H9 (cell line): ENCODE measurements at regions not wholly inside any gene's neighbourhood (a gene's known extent, or its start where the extent isn't known, plus 50 kb on each side); places are given as distances from the start of the nearest gene placed in this dataset.

Experiments used
- DNase-seq: peaks from one replicate; pipeline ENCODE4 v3.0.0-alpha.2; 2017
- H2AFZ ChIP-seq: one replicate; pipeline ENCODE4 v1.6.1; 2013; ENCODE audit warnings: mild to moderate bottlenecking, low read length, control low read depth, moderate library complexity
- H2AK5ac ChIP-seq: 2 replicates; pipeline ENCODE4 v1.6.1; 2013; ENCODE audit warnings: low read length, control low read depth, mixed read lengths; ENCODE audit not compliant: insufficient read length
- H2BK120ac ChIP-seq: one replicate; pipeline ENCODE4 v1.6.1; 2013; ENCODE audit warnings: low read depth, mild to moderate bottlenecking, low read length, control low read depth, inconsistent platforms; ENCODE audit not compliant: poor library complexity, severe bottlenecking
- H2BK12ac ChIP-seq: 2 replicates; pipeline ENCODE4 v1.6.1; 2013; ENCODE audit warnings: low read length, control low read depth, mixed read lengths, low read depth; ENCODE audit not compliant: insufficient read length
- H2BK15ac ChIP-seq: 2 replicates; pipeline ENCODE4 v1.6.1; 2013; ENCODE audit warnings: low read depth, low read length, control low read depth
- H2BK20ac ChIP-seq: one replicate; pipeline ENCODE4 v1.6.1; 2013; ENCODE audit warnings: low read depth, mild to moderate bottlenecking, low read length, control low read depth, inconsistent platforms; ENCODE audit not compliant: poor library complexity, severe bottlenecking
- H2BK5ac ChIP-seq: 2 replicates; pipeline ENCODE4 v1.6.1; 2013; ENCODE audit warnings: low read length, control low read depth, mixed read lengths; ENCODE audit not compliant: insufficient read length
- H3K14ac ChIP-seq: 2 replicates; pipeline ENCODE4 v1.6.1; 2013; ENCODE audit warnings: low read length, control low read depth; ENCODE audit not compliant: insufficient read depth
- H3K18ac ChIP-seq: 2 replicates; pipeline ENCODE4 v1.6.1; 2013; ENCODE audit warnings: low read depth, mild to moderate bottlenecking, mixed read lengths, low read length, control low read depth; ENCODE audit not compliant: insufficient read length
- H3K23ac ChIP-seq: 2 replicates; pipeline ENCODE4 v1.6.1; 2013; ENCODE audit warnings: low read length, control low read depth, mixed read lengths, low read depth; ENCODE audit not compliant: insufficient read length
- H3K23me2 ChIP-seq: 2 replicates; pipeline ENCODE4 v1.6.1; 2013; ENCODE audit warnings: low read depth, mild to moderate bottlenecking, mixed read lengths, low read length, control low read depth; ENCODE audit not compliant: insufficient read length, poor library complexity, severe bottlenecking
- H3K27ac ChIP-seq: 2 replicates; pipeline ENCODE4 v1.5.1; 2013; ENCODE audit warnings: low read length, control low read depth, mixed read lengths, low read depth; ENCODE audit not compliant: insufficient read length
- H3K27me3 ChIP-seq: 2 replicates; pipeline ENCODE4 v1.6.1; 2013; ENCODE audit warnings: low read length, control low read depth, inconsistent platforms; ENCODE audit not compliant: insufficient read depth
- H3K4ac ChIP-seq: 2 replicates; pipeline ENCODE4 v1.6.1; 2013; ENCODE audit warnings: low read depth, mild to moderate bottlenecking, control low read depth, inconsistent platforms, low read length, moderate library complexity
- H3K4me1 ChIP-seq: 2 replicates; pipeline ENCODE4 v1.6.1; 2013; ENCODE audit warnings: low read length, control low read depth, inconsistent platforms; ENCODE audit not compliant: insufficient read depth
- H3K4me2 ChIP-seq: 2 replicates; pipeline ENCODE4 v1.6.1; 2013; ENCODE audit warnings: low read length, control low read depth, mixed read lengths; ENCODE audit not compliant: insufficient read length, insufficient read depth
- H3K56ac ChIP-seq: 2 replicates; pipeline ENCODE4 v1.6.1; 2013; ENCODE audit warnings: low read depth, mild to moderate bottlenecking, mixed read lengths, low read length, control low read depth; ENCODE audit not compliant: insufficient read length
- H3K79me1 ChIP-seq: 2 replicates; pipeline ENCODE4 v1.6.1; 2013; ENCODE audit warnings: low read depth, mild to moderate bottlenecking, moderate library complexity, low read length, control low read depth, inconsistent platforms; ENCODE audit not compliant: insufficient read depth, poor library complexity, severe bottlenecking
- H3K79me2 ChIP-seq: 2 replicates; pipeline ENCODE4 v1.6.1; 2013; ENCODE audit warnings: low read length, control low read depth, inconsistent platforms; ENCODE audit not compliant: insufficient read depth
- H3K9ac ChIP-seq: 2 replicates; pipeline ENCODE4 v1.6.1; 2013; ENCODE audit warnings: low read length, control low read depth, mixed read lengths; ENCODE audit not compliant: insufficient read length; ENCODE audit errors: extremely low read depth
- H3K9me3 ChIP-seq: one replicate; pipeline ENCODE4 v1.6.1; 2013; ENCODE audit warnings: low read depth, low read length, inconsistent platforms; ENCODE audit not compliant: control insufficient read depth
- H3T11ph ChIP-seq: one replicate; pipeline ENCODE4 v1.6.1; 2013; ENCODE audit warnings: mild to moderate bottlenecking, low read length, control low read depth, inconsistent platforms
- H4K20me1 ChIP-seq: one replicate; pipeline ENCODE4 v1.6.1; 2013; ENCODE audit not compliant: control insufficient read depth, insufficient read length, insufficient read depth
- H4K5ac ChIP-seq: 2 replicates; pipeline ENCODE4 v1.6.1; 2013; ENCODE audit warnings: low read depth, mild to moderate bottlenecking, mixed read lengths, low read length, control low read depth; ENCODE audit not compliant: insufficient read length
- H4K8ac ChIP-seq: replicated peaks from 2 replicates; pipeline ENCODE4 v1.6.1; 2013; ENCODE audit warnings: low read length, control low read depth, mixed read lengths, low read depth; ENCODE audit not compliant: insufficient read length
- H4K91ac ChIP-seq: 2 replicates; pipeline ENCODE4 v1.6.1; 2013; ENCODE audit warnings: low read depth, mild to moderate bottlenecking, moderate library complexity, mixed read lengths, low read length, control low read depth; ENCODE audit not compliant: insufficient read length
- H3K27ac Mint-ChIP-seq, 3 experiments: 2 replicates in 2 of 3; 3 replicates in 1 of 3; pipeline ENCODE4 v1.8.0; 2020 to 2021; ENCODE audit warnings: mixed read lengths in 3 of 3, mild to moderate bottlenecking in 1 of 3, moderate library complexity in 1 of 3
- H3K27me3 Mint-ChIP-seq: 2 replicates; pipeline ENCODE4 v1.8.0; 2021; ENCODE audit warnings: low read depth, mild to moderate bottlenecking, moderate library complexity, mixed read lengths
- H3K36me3 Mint-ChIP-seq, 3 experiments: 2 replicates in 2 of 3; 3 replicates in 1 of 3; pipeline ENCODE4 v1.8.0; 2020 to 2021; ENCODE audit warnings: low read depth in 3 of 3, mixed read lengths in 3 of 3; ENCODE audit not compliant: insufficient read depth in 1 of 3
- H3K4me1 Mint-ChIP-seq, 2 experiments: 2 replicates each; pipeline ENCODE4 v1.8.0; 2020; ENCODE audit warnings: mixed read lengths in 2 of 2
- H3K4me3 Mint-ChIP-seq, 2 experiments: 2 replicates in 1 of 2; 3 replicates in 1 of 2; pipeline ENCODE4 v1.8.0; 2020 to 2021; ENCODE audit warnings: mild to moderate bottlenecking in 2 of 2, mixed read lengths in 2 of 2, moderate library complexity in 1 of 2
- H3K9me3 Mint-ChIP-seq, 2 experiments: 2 replicates in 1 of 2; 3 replicates in 1 of 2; pipeline ENCODE4 v1.8.0; 2020; ENCODE audit warnings: mild to moderate bottlenecking in 2 of 2, mixed read lengths in 2 of 2, moderate library complexity in 1 of 2
- CTCF ChIP-seq: fragments of 200-600 bp; sonication (generic); conservative IDR thresholded peaks from 3 replicates; pipeline ENCODE4 v1.8.0; 2021; ENCODE audit warnings: antibody characterized with exemption, mild to moderate bottlenecking
- WGBS: extraction: QIAGEN DNeasy Blood & Tissue Kit; methylation state at CpG from one replicate; pipeline ENCODE4 v1.1.7; 2013; ENCODE audit warnings: missing lambda C conversion rate, low lambda C conversion rate, mixed read lengths; ENCODE audit not compliant: insufficient read length; ENCODE audit errors: extremely low coverage; 5-methylcytosine and 5-hydroxymethylcytosine counted together

GRCh38 chr20:61173267-61173666 lies 78.8 kb upstream of the CDH4 start:
- no peaks in the 10 kb centered on the region for H3K79me2 ChIP-seq
- no peak overlapping the region for H2BK15ac ChIP-seq
- H2AFZ ChIP-seq, result no peak overlapping the region
- H3K4me1 Mint-ChIP-seq, result peaks cover 26 to 27% of the 10 kb centered on the region in 2 experiments
- peaks cover 1% of the 10 kb centered on the region; the same call in 1 of the 2 replicates for H3K27me3 ChIP-seq
- H2BK12ac ChIP-seq, result no peak overlapping the region
- H3T11ph ChIP-seq, result no peak overlapping the region
- no peak overlapping the region for H2BK20ac ChIP-seq
- H3K23me2 ChIP-seq, result no peaks in the 10 kb centered on the region
- H3K56ac ChIP-seq, result no peak overlapping the region
- H3K27ac Mint-ChIP-seq, result no peak overlapping the region
- H4K20me1 ChIP-seq, result no peaks in the 10 kb centered on the region
- H3K4me2 ChIP-seq, result no peak overlapping the region
- peaks cover 60% of the 10 kb centered on the region for H3K27me3 Mint-ChIP-seq
- no peak overlapping the region for H3K18ac ChIP-seq
- H3K36me3 Mint-ChIP-seq, result no peaks in the 10 kb centered on the region; a peak in 1 of 7 replicates
- H2BK120ac ChIP-seq, result no peak overlapping the region
- no peak overlapping the region for H3K9ac ChIP-seq
- H2AK5ac ChIP-seq, result no peak overlapping the region
- H3K4ac ChIP-seq, result no peak overlapping the region
- H3K9me3 ChIP-seq, result no peaks in the 10 kb centered on the region
- no peak overlapping the region for H3K23ac ChIP-seq
- no peak overlapping the region for H3K14ac ChIP-seq
- no peak for TF ChIP-seq CTCF
- no peaks in the 10 kb centered on the region for H3K79me1 ChIP-seq
- peaks cover 7% of the 10 kb centered on the region for H3K4me1 ChIP-seq
- H4K5ac ChIP-seq, result no peak overlapping the region
- no peak overlapping the region for H2BK5ac ChIP-seq
- no peak for DNase-seq
- no peak overlapping the region for H4K91ac ChIP-seq
- 100% methylated on average over 2 of the region's 2 CpGs for WGBS
- H3K9me3 Mint-ChIP-seq, result no peaks in the 10 kb centered on the region; a peak in 1 of 5 replicates
- no peak overlapping the region for H3K4me3 Mint-ChIP-seq
- no peak overlapping the region for H3K27ac ChIP-seq
- no peak overlapping the region for H4K8ac ChIP-seq
